HG02938 (cell line): ENCODE measurements at regions not wholly inside any gene's neighbourhood (a gene's known extent, or its start where the extent isn't known, plus 50 kb on each side); places are given as distances from the start of the nearest gene placed in this dataset.

ENCODE experiments used
- ATAC-seq: cut with Tn5 transposase; IDR thresholded peaks from one replicate; pipeline ENCODE4 v1.9.1; 2021; ENCODE audit warnings: mild to moderate bottlenecking, moderate library complexity; ENCODE audit not compliant: unreplicated experiment

DNA sequence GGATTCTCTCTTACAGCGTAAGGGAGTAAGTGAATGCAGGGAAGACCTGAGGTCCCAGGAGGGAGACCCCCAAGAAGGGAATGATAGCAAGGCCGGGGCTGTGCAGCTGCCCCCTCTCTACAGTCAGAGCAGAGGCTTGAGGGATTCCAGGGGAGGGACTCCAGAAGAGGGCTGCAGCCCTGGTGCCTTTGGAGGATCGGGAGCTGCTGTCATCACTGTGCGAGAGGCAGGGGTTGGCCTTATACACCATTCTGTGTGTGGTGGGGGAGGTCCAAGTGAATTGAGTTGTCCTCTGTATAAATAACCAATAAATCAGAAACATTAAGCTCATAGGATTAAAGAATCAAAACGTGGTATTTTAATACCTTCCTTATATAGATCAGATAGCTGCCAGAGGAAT, 114.9 kb downstream of the GLI2 start:
- ATAC-seq = no peak

DNA sequence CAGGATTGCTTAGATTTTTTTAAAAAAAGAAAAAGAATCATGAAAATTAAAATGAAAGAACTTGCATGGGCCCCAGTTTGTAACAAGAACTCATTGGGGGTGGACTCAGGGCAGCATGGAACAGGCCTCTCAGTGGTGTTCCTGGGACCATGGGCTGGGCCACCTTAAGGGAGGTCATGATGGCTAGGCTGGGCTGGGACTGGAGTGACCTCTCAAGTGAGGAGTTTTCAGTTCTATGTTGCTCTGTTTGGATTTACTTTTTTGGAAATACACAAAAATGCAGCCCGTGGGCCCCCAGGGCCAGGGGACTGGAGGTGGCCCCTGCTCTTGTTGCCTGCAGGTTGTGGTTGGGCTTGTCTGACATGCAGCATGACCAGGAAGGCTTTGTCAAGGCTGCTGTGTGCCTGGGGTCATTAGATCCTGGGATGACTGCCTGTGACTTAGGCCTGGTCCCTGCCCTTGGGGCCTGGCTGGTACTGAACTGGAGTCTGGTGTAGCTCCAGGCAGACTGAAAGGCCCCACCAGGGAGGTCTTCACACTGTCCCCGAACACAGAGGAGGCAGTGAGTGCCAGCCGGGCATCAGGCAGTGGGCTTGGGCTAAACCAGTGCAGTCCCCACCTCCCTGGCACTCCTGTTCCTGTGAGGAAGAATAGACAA, 115.6 kb downstream of the GLI2 start:
- ATAC-seq = no peak

DNA sequence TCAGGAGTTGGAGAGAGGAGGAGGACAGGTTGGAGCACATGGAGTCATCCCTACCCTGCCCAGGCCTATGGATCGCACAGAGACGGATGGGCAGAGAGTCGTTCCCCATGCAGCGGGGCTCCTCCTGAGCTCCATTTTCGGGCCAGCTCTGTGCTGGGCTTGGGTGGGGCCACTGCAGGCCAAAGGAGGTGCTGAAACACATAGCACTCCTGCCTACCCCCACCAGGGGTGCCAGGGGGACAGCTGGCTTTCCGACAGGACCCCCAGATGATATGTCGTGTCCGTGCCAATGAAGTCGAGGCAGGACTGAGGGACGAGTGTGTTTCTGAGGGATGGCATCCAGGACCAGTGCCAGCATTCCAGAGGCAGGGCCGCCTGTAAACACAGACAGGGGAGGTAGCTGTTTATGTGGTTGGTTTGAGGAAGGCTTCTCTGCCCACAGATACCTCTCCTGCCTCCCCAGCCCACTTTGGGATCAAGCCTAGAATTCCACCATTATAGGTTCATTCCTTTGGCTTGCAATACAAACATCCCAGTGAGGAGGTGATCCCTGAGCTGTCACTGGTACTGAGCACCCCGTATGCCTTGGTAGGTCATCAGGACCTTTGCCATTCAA, 116.6 kb downstream of the GLI2 start:
- no peak for ATAC-seq

DNA sequence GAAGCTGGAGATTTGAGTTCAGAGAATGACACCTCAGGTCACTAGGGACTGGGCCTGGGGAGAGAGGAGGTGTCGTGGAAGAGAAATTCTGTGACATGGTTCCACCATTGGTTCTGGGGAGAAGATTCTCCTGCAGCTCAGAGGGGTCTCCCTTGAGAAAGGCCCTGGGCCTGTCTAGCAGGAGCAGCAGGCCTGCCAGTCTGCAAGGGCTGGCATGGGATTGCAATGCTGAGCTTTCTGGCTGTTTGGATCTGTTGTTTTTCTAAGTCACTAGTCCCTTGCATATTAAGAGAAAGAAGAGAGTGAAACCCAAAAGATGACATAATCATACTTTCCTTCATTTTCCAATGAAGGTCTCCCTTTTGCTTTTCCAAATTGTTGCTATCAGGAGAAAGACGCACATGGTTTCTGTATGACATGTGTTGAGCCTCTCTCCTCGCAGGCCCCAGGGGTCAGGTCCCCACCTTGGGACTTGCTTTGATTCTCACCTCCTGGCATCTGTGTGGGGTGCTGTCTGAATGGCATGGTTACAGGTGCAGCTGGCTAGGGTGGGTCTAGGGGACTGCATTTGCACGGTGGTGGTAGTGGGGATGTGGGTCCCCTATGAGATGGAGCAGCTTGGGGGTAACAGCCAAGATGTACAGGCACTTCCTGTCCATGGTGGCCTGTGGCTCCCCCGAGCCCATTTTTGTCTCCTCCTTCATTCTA, 117.8 kb downstream of the GLI2 start:
- ATAC-seq = no peak

DNA sequence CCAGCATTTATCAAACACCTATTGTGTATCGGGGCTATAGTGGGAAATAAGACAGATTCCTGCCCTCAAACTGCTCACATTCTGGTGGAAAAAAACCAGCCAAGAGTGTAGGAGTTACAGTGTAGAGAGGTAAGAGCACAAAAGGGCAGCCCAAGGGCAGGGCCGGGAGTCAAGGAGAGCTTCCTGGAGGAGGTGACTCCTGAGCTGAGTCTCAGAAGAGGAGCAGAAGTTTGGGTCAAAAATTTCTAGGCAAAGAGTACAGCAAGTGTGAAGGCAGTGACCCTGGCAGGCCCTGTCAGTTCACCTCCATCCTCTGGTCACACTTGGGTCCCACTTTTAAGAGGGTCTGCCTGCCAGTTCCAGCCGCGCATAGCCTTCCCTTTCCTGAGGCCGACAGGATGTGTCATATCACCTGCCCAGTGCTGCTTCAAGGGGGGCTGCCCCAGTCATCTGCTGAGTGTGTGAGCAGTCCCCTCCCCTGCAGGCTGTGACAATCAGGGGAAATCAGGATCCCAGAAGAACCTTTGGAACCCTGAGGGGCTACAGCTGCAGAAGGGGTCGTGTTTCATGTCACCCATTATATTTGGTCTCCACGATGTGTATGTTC, 118.4 kb downstream of the GLI2 start:
- ATAC-seq = no peak

DNA sequence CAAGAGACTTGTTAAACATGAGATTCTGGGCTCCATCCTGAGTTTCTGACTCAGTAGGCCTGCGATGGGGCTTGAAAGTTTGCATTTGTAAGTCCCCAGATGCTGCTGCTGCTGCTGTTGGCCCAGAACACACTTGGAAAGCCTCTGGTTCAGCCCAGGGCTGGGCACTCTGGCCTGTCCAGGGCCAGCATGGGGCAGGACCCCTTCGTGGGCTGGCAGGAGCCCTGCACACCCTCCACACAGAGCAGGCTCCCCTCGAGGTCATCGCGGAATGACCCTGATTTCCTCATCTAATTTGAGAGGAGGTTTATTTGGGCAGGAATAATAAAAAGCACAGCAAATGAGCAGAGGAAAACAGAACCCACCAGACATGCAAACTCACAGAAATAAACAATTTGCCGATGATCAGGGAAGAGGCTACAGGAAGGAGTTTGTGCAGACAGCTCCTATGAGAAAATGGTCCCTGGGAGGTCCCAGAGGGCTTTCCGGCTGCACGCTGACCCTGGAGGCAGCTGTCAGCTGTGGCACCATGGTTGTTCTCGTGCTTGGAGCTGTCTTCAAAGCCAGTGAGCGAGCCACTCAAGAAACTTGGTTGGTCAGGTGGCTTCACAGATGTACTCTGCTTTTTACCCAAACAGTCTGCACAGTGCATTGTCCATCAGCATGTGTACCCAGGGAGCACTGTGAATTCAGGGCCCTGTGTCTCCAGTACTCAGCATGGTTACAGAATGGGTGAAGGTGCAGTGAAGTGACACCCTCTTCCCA, 119.3 kb downstream of the GLI2 start:
- no peak for ATAC-seq

DNA sequence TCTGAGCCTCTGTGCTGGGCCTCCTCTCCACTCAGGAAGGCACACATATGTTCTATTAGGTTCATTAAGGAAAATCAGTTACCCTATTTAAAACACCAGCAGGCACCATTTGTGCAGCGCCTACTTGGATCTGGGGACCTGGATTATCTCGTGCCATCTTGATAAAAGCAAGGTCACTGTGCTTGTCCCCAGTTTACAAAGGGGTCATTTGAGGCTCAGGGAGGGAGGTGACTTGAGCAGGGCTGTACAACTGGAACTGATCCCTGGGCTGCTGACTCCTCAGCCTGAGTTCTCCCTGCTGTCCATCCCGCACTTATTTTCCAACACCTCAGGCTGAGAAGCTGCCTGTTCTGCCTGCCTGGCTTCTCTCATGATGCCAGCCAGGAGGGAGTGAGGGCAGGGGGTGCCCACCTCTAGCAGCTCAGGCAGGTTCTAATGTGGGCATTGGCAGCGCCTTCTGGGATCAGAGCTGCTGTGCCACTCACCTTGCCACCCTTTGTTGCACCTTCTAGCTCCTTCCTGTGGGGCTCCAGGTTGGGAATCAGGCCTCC, 120.3 kb downstream of the GLI2 start:
- ATAC-seq = no peak

DNA sequence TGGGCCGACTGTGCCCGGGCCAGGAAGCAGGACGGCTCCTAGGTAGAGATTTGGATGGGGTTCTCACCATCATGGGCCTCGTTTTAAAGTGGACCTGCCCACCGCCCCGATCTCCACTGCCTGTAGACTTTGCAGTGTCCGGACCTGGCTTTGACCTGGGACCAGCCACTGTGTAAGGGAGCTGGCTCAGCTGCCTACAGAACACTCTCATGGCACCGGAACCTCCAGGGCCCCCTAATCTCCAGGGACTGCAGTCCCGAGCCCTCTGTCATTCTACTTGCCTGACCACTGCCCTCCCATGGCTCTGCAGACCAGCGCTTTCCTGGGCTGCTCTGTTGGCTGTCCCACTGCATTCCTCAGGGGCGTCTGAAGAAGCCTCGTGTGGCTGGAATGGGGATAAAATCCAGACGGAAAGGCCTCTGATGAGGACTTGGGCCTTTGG, 120.8 kb downstream of the GLI2 start:
- ATAC-seq = no peak

DNA sequence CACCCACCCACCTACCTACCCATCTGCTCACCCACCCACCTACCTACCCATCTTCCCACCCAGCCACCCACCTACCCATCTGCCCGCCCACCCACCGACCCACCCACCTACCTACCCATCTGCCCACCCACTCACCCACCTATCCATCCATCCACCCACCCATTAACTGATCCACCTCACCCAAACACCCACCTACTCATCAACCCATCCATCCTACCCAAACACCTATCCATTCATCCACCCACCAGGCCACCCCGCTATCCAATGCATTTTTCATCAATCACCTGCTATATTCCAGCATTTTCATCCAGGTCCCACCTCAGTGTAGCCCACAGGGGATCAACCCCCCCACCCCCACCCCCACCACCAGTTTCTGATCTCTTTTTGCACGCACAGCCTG, 121.8 kb downstream of the GLI2 start:
- ATAC-seq = no peak

DNA sequence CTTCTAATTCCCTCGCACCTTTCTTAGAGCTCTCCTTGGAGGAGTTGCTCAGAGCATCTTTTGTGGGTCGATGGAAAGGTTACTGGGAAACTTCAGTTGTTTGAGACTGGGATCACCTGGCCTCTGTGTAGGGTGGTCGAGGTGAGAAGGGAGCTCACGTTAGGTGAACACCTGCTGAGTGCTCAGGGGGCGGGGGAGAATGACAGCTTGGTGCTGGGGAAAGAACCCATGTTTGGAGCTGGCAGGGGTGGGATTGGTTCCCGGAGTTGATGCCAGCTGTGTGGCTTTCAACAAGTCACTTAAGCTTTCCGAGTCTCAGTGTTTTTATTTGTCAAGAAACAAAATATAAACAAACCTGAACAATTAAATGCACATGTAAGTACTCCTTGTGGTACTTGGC, 122.3 kb downstream of the GLI2 start:
- no peak for ATAC-seq

DNA sequence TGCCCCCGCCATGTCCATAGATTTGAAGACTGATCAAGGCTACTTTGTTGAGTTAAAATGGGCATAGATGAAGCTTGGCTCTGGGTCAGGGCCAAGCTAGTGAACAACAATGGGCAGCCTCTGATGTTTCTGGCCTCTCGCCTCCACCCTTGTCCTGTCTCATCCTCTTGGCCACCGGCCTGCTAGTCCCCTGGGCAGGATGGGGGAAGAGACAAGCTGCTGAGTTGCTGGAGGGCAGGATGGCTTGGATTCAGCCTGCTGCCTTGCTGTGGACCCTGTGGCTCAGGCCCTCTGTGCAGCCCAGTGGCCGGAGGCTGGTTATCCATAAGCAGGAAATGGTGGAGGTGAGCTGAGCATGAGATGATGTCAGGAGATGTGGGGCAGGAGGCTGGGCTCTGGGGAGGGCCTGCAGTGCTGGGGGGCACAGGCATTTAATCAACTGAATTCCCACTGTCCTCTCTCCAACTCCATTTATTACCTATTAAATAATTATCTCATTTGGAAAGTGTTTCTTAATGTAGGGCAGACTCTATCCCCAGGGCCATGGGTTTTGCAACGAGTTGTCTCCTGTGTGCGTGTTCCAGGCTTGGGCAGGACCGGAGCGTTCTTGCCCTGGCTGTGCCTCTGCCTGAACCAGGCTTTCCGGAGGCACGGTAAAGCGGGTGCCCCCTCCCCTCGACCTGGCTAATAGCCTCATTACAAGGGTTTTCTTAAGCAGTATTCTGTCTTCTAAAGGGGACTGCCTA, 122.9 kb downstream of the GLI2 start:
- ATAC-seq = no peak

DNA sequence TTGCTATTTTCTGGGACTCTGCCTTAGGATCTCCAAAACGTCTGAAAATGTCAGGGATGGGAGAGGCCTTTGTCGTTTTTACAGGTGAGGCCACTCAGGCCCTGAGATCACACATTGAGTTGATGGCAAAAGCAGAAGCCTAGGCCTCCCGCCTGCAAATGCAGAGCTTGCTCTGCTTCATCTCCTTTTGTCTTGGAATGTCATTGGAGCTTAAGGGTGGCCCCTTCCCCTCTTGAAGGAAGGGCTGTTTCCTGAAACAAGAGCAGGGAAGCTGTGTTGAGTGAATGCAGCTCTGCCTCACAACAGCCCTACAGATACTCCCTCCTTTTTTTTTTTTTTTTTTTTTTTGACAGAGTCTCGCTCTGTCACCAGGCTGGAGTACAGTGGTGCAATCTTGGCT, 123.5 kb downstream of the GLI2 start:
- no peak for ATAC-seq

DNA sequence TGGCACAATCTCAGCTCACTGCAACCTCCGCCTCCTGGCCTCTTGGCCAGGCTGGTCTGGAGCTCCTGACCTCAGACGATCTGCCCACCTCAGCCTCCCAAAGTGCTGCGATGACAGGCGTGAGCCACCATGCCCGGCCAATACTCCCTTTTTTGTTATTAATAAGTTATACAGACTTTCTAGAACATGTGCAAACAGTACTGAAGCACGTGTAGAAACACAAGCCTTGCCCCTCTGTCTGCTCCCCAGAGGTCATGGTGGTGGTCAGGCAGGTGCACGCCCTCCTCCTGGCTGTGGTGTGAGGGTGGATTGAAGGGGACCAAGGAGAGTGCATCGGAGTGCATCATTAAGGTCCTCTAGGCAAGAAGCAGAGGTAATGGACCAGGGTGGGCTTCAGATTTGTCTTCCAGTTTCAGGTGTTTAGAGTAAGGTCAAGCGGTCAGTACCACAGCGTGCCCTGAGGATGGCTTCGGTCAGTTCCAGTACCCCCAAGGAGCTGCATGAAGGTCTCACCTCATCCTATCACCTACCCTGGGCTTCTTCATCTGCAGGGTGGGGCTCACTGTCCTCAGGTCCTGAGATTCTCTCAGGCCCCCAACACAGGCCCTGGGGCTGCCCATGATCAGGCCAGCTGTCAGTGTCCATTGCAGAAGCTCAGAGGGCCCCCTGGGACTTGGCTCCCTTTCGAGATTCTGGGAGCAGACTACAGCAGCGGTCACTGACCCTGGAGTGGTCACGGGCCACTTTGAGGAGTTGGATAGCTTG, 124.3 kb downstream of the GLI2 start:
- no peak for ATAC-seq

DNA sequence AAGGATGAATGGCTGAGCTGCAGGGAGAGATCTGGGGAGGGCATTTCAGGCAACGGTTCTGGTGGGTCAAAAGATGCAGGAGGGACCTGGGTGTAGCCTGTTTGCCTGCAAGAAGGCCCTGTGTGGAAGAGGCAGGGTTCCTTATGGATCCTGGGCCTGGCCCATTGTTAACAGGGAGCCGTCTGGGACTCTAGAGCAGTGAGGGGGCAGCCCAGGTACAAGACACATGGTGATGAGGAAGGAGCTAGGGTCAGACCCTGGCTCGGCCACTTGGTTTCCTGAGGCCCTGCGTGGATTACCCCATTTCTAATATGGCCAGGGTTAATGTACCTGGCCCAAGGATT, 124.9 kb downstream of the GLI2 start:
- no peak for ATAC-seq

DNA sequence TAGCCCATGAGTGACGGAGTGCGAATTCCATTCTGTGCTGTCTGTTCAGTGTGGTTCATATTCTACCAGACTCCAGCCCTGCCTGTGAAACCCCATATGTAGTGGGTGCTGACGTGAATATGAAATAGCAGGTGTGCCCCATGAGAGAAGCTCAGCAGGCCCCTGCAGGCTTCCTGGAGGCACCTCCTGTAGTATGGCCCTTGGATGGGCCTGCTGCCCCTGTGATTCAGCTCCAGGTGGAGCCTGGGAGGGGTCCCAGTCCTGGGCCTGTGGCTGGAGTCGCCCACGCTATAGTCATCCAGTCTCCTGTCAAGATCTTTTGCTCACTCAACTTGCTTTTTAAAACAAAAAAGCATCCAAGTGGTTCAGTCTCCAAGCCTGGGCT, 125.5 kb downstream of the GLI2 start:
- ATAC-seq = no peak

DNA sequence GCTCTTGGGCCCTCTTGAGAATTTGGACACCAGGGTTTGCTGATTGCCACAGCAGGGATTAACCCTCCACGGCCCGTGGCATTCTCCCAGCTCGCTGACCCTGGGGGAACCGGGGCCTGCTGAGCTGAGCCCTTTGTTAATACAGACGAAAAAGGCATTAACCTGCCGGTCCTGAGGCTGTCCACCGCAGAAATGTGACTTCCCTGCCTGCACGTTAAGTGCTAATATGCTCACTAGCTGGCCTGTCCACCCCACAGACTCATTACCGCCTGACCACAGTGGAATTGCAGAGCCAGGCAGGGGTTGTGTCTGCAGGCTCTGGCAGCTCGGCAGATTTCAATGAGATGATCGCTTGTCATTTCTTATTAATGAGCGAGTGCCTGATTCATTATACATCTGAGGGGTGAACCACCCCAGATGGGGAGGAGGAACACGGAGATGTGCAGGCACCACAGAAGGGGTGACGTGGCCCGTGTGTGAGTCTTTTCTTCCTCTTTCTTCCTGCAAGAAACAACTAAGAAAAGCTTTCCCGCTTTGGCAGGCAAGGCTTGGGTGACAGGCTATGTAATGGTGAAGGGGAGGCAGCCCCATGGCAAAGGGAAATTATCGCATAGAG, 126.0 kb downstream of the GLI2 start:
- no peak for ATAC-seq

DNA sequence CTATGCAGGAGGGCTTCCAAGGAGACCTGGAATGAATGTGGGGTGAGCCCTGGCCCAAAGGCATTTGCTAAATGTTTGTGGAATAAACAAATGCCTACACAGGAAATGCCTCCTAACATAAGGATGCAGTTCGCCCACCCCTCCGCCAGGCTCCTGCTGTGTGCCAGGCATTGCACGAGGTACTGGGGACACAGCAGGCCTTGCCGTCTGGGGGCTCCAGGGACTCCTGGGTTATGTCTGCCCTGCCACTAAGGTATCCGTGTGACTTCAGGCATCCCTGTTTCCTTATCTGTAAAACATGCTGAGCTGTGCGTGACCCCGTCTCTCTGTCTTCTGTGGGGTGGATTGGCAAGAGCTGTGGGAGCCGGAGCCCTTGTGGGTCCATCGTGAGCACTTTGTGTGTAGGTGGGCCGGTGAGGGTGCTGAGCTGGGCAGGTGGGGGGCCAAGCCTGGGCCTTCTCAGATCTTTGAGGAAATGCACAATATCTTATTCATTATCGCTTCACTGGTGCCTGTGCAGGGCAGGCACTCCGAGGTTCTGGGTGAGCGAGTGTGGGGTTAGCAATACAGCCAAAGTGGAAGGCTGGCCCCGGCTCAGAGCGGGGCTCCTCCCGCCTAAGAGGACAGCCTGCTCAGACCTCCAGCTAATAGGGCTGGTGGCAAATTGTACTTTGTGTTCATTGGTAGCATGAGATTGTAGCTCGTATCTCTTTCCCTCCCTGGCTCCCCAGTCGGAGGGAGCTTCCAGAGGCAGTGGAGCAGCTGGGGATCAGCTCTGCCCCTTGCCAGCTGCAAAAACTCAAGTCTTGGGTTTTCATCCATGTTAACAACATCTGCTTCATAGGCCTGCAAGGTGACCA, 126.8 kb downstream of the GLI2 start:
- ATAC-seq = no peak

DNA sequence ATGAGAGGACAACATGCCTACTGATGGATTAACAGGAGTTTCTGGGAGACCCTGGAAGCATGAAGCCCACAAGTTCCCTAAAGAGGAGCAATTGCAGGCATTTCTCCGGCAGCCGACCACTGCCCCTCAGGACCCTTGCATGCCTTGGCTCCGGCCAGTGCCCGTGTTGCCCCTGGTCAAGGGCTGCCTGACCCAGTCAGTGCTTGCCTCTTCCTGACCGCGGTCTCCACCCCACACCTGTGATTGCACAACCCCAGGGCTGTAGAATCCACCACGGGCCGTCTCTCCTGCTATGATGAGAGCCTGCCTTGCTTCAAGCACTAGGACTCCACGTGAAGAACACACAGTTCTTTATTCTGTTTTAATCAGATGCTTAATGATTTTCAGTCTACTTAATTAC, 127.5 kb downstream of the GLI2 start:
- ATAC-seq = no peak
